ENCODE measurements at regions not wholly inside any gene's neighbourhood (a gene's known extent, or its start where the extent isn't known, plus 50 kb on each side); places are given as distances from the start of the nearest gene placed in this dataset.

DNA sequence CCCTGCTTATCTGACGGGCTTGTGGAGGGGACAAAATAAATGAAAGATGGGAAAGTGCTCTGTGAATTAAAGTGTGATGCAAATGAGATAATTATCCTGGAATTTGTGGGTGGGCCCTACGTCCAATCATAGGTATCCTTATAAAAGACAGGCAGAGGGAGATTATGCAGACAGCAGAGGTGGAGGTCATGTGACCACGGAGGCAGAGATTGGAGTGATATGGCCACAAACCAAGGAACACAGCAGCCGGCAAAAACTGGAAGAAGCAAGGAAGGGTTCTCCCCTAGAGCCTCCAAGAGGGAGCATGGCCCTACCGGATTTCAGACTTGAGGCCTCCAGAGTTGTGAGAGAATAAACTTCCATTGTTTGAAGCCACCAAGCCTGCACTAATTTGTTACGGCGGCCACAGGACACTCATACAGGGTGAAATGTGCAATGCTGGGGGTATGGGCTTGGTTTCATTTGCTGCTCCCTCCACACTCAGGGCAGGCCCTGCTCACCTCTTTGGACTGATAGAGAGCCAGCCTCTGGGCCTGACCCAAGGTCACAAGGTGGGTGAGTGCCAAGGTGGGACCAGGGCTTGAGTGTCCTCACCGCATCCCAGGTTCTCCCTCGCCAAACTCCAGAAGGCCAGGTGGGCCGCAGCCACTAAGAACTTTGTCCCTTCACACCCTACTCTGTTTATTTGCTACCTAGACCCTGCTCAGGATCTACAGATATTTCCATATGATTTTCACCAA lies 149.6 kb upstream of the TNRC6C start:
- H3K36me3 ChIP-seq: no peaks in the 10 kb centered on the region
- H3K4me3 ChIP-seq (ENCODE audit: low read depth in 1 of 2, low read length in 1 of 2): no peak overlapping the region
- no peaks in the 10 kb centered on the region for H3K9me3 ChIP-seq
- H3K27me3 ChIP-seq: peaks cover 15% of the 10 kb centered on the region
- no peaks in the 10 kb centered on the region for H3K4me1 ChIP-seq (ENCODE audit: control insufficient read depth in 1 of 2, insufficient read depth in 1 of 2, low read depth in 1 of 2, low read length in 1 of 2)
- H3K27ac ChIP-seq: no peak overlapping the region
- TF ChIP-seq CTCF (IDR thresholded peaks at IDR 0.05): no peak

DNA sequence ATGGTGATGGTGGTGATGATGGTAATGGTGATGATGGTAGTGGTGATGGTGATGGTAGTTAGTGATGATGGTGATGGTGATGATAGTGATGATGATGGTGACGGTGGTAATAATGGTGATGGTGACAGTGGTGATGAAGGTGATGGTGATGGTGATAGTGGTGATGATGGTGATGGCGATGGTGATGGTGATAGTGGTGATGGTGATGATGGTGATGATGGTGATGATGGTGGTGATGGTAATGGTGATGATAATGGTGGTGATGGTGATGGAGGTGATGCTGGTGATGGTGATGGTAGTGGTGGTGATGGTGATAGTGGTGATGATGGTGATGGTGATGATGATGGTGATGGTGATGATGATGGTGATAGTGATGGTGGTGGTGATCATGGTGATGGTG lies 148.7 kb upstream of the TNRC6C start:
- no peaks in the 10 kb centered on the region for H3K4me1 ChIP-seq (ENCODE audit: control insufficient read depth in 1 of 2, insufficient read depth in 1 of 2, low read depth in 1 of 2, low read length in 1 of 2)
- H3K27ac ChIP-seq: no peak overlapping the region
- no peak for TF ChIP-seq CTCF (IDR thresholded peaks at IDR 0.05)
- H3K9me3 ChIP-seq: no peaks in the 10 kb centered on the region
- H3K36me3 ChIP-seq: no peaks in the 10 kb centered on the region
- no peak overlapping the region for H3K4me3 ChIP-seq (ENCODE audit: low read depth in 1 of 2, low read length in 1 of 2)
- H3K27me3 ChIP-seq: peaks cover 6% of the 10 kb centered on the region

- H3K4me3 ChIP-seq (ENCODE audit: low read depth in 1 of 2, low read length in 1 of 2): no peak overlapping the region
- H3K27me3 ChIP-seq: peaks cover 6% of the 10 kb centered on the region
- no peak for TF ChIP-seq CTCF (IDR thresholded peaks at IDR 0.05)
- H3K9me3 ChIP-seq: no peaks in the 10 kb centered on the region
- H3K36me3 ChIP-seq: no peaks in the 10 kb centered on the region
- no peaks in the 10 kb centered on the region for H3K4me1 ChIP-seq (ENCODE audit: control insufficient read depth in 1 of 2, insufficient read depth in 1 of 2, low read depth in 1 of 2, low read length in 1 of 2)
- no peak overlapping the region for H3K27ac ChIP-seq
Observed at GRCh38 chr17:77810536-77810935, 148.0 kb upstream of the TNRC6C start.

DNA sequence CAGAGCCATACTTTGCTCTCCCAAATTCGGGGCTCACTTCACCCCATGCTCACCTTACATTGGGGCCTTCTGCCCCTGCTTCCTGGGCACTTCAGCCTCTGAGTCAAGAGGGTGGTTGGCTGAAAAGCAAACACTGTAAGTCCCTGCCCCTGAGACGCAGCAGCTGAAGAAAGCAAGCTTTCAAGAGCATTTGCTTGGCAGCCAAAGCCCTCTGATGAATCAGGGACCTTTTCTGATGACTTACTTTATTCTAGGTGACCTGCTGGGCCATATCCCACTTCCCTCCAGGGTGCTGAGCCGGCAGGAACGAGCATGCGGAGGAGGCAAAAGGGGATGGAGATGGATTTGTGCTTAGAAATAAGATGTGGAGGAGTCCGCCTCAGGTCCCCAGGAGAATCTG lies 147.0 kb upstream of the TNRC6C start:
- Histone ChIP-seq H3K4me1 (ENCODE audit: control insufficient read depth in 1 of 2, insufficient read depth in 1 of 2, low read depth in 1 of 2, low read length in 1 of 2) (no peaks in the 10 kb centered on the region), H3K9me3 (no peaks in the 10 kb centered on the region), H3K36me3 (no peaks in the 10 kb centered on the region), H3K27me3 (peaks cover 6% of the 10 kb centered on the region), H3K27ac (no peak overlapping the region), H3K4me3 (ENCODE audit: low read depth in 1 of 2, low read length in 1 of 2) (no peak overlapping the region)
- TF ChIP-seq CTCF (IDR thresholded peaks at IDR 0.05): no peak

DNA sequence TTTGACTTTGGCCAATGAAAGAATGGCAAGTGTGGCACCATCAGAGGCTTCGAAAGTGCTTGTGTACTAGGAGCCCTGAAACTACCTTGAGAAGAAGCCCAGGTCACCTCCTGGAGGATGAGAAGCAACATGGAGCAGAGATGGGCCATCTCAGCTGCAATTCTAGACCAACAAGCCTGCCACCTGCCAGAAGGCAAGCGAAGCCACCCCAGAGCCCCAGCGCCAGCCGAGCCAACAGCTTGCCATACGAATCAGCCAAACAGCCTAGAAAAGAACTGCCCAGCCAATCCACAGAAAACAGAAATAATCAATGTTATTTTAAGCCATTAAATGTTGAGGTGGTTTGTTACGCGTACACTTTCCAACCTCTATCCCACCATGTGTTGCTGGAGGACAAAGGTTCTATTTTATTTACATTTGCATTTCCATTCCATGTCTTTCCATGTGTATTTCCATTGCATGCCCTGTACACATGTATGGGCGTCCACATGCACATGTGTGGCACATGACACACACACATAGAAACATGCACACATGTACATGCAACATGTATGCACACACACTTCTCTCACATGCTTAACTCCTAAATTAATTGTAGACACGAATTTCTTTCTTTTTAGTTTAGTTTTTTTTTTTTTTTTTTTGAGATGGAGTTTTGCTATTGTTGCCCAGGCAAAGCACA lies 144.3 kb upstream of the TNRC6C start:
- no peak overlapping the region for H3K4me3 ChIP-seq (ENCODE audit: low read depth in 1 of 2, low read length in 1 of 2)
- H3K9me3 ChIP-seq: no peaks in the 10 kb centered on the region
- H3K27ac ChIP-seq: no peak overlapping the region
- H3K36me3 ChIP-seq: no peaks in the 10 kb centered on the region
- no peak for TF ChIP-seq CTCF (IDR thresholded peaks at IDR 0.05)
- no peaks in the 10 kb centered on the region for H3K27me3 ChIP-seq
- no peaks in the 10 kb centered on the region for H3K4me1 ChIP-seq (ENCODE audit: control insufficient read depth in 1 of 2, insufficient read depth in 1 of 2, low read depth in 1 of 2, low read length in 1 of 2)

Data from neutrophil (primary cell).